Kasumi-1 (cell line): ENCODE measurements at regions not wholly inside any gene's neighbourhood (a gene's known extent, or its start where the extent isn't known, plus 50 kb on each side); places are given as distances from the start of the nearest gene placed in this dataset.
"Not testable (repeated sequence)": the region's sequence is repeated elsewhere in the genome, so short reads cannot be mapped to it uniquely, and the experiment has no call there.

ENCODE experiments used
- DNase-seq, 2 experiments: peaks; one replicate each; lab custom pipeline; 2025; lab: John Stamatoyannopoulos, UW

GRCh38 chr9:73866451-73866850 is 630.7 kb upstream of the RORB start:
- no peak for DNase-seq

- DNase-seq, result peak; percentile 83 to 89
These were observed 627.9 kb upstream of the RORB start for GRCh38 chr9:73869264-73869663.

GRCh38 chr9:73871636-73872035 is 625.5 kb upstream of the RORB start:
- DNase-seq, result no peak

- no peak for DNase-seq
These were observed 624.4 kb upstream of the RORB start for GRCh38 chr9:73872701-73873100.

GRCh38 chr9:73880101-73880500 is 617.0 kb upstream of the RORB start:
- no peak for DNase-seq

GRCh38 chr9:73889023-73889422 is 608.1 kb upstream of the RORB start:
- no peak for DNase-seq

- no peak for DNase-seq
These were observed 606.4 kb upstream of the RORB start for GRCh38 chr9:73890685-73891277.

GRCh38 chr9:73892335-73892734 is 604.8 kb upstream of the RORB start:
- DNase-seq, result no peak

GRCh38 chr9:73893230-73893629 is 603.9 kb upstream of the RORB start:
- no peak for DNase-seq

GRCh38 chr9:73896061-73896460 is 601.1 kb upstream of the RORB start:
- no peak for DNase-seq

- no peak for DNase-seq
These were observed 590.5 kb upstream of the RORB start for GRCh38 chr9:73906671-73907070.

GRCh38 chr9:73911804-73912203 is 585.3 kb upstream of the RORB start:
- DNase-seq, result no peak

- DNase-seq, result peak; percentile 16 to 23
These were observed 581.0 kb upstream of the RORB start for GRCh38 chr9:73916016-73916673.

GRCh38 chr9:73919712-73920111 is 577.4 kb upstream of the RORB start:
- no peak for DNase-seq

- no peak for DNase-seq
These were observed 573.3 kb upstream of the RORB start for GRCh38 chr9:73923796-73924195.

- DNase-seq, result no peak
These were observed 546.0 kb upstream of the RORB start for GRCh38 chr9:73951147-73951546.

GRCh38 chr9:73962792-73963191 is 534.3 kb upstream of the RORB start:
- no peak for DNase-seq

GRCh38 chr9:73969936-73970335 is 527.2 kb upstream of the RORB start:
- no peak for DNase-seq

- not testable (repeated sequence) for DNase-seq
These were observed 520.7 kb upstream of the RORB start for GRCh38 chr9:73976424-73976823.

- DNase-seq, result no peak
These were observed 517.3 kb upstream of the RORB start for GRCh38 chr9:73979894-73980264.

- no peak for DNase-seq
These were observed 516.4 kb upstream of the RORB start for GRCh38 chr9:73980754-73981153.

GRCh38 chr9:73981405-73981804 is 515.7 kb upstream of the RORB start:
- no peak for DNase-seq

GRCh38 chr9:73995836-73996235 is 501.3 kb upstream of the RORB start:
- no peak for DNase-seq

GRCh38 chr9:73996844-73997243 is 500.3 kb upstream of the RORB start:
- DNase-seq, result no peak
